ENCODE measurements at regions not wholly inside any gene's neighbourhood (a gene's known extent, or its start where the extent isn't known, plus 50 kb on each side); places are given as distances from the start of the nearest gene placed in this dataset.

DNA sequence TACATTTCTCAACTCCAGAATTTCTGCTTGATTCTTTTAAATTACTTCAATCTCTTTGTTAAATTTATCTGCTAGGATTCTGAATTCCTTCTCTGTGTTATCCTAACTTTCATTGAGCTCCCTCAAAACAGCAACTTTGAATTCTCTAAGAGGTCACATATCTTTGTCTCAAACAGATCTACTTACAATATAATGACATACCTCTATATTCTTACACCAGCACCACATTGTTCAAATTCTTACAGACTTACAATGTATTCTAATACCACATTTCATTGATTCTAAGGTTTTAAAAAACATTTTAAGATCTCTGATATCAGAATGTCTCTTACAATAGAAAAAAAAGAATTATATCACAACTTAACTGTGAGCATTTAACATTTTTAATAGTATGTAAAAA is 77.4 kb downstream of the DIRAS3 start:
- TF ChIP-seq, protein P1, sequence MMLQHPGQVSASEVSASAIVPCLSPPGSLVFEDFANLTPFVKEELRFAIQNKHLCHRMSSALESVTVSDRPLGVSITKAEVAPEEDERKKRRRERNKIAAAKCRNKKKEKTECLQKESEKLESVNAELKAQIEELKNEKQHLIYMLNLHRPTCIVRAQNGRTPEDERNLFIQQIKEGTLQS (CRISPR knock-in tag; IDR thresholded peaks at IDR 0.05): no peak
- TF ChIP-seq SMARCC2 (IDR thresholded peaks at IDR 0.05) (no peak), MYC (CRISPR knock-in tag; IDR thresholded peaks at IDR 0.05; ENCODE audit: borderline replicate concordance) (no peak)
- TF ChIP-seq, protein P2, sequence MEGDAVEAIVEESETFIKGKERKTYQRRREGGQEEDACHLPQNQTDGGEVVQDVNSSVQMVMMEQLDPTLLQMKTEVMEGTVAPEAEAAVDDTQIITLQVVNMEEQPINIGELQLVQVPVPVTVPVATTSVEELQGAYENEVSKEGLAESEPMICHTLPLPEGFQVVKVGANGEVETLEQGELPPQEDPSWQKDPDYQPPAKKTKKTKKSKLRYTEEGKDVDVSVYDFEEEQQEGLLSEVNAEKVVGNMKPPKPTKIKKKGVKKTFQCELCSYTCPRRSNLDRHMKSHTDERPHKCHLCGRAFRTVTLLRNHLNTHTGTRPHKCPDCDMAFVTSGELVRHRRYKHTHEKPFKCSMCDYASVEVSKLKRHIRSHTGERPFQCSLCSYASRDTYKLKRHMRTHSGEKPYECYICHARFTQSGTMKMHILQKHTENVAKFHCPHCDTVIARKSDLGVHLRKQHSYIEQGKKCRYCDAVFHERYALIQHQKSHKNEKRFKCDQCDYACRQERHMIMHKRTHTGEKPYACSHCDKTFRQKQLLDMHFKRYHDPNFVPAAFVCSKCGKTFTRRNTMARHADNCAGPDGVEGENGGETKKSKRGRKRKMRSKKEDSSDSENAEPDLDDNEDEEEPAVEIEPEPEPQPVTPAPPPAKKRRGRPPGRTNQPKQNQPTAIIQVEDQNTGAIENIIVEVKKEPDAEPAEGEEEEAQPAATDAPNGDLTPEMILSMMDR (CRISPR knock-in tag; IDR thresholded peaks at IDR 0.05): no peak
